NCI-H226 (cell line): ENCODE measurements at regions not wholly inside any gene's neighbourhood (a gene's known extent, or its start where the extent isn't known, plus 50 kb on each side); places are given as distances from the start of the nearest gene placed in this dataset.

Experiments
- DNase-seq: peaks from one replicate; pipeline ENCODE4 v3.0.0-alpha.2; 2015

DNA sequence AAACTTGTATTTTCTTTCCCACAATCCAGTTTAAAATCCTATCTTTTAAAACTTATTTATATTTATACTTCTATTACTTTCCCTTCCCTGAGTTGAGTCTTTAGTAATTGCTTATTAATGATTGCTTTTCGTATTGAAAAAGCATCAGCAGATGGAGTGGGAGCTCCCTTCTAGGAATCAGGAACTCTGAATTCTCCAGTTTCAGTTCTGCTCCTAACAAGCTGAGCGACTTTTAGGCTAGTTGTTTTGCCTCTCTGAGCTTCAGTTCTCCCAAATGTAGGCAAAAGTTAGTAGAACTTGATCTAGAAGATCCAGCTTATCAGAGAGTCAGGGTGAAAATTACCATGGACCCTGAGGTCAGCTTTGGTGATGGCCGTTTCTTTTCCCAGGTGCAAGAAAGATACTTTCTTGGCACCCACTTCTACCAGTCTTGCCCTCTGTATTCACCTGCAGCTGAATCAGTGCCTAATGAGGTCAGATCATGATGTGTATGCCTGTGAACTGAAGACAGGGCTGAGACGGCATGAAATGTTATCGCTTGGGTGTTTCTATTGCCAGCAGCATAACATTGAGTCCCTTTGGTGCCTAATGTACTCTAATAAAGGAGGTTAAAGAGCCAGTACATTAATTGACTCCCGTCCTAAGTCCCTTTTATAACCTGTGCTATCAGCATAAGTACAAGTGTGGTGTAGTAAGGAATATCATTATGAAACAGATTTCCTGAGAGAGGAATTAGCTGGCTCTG is 194.5 kb upstream of the TBC1D5 start:
- no peak for DNase-seq

DNA sequence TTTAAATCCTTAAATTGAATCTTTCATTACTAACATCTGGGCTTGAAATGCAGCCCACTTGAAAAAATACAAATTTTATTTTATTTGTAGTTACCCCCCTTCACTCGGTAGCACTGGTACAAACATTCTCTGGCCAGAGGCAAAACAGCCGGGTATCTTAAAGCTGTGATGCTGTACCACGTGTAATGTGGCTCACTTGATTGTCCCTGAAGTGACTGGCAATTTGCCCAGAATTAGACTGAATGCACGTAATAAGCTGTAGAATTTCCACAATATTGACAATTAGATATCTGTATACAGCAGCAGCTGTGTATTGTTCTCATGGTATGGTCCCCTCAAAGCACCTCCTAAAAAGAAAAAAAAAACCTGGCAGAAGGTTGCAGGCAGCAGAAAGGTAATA is 192.8 kb upstream of the TBC1D5 start:
- no peak for DNase-seq

DNA sequence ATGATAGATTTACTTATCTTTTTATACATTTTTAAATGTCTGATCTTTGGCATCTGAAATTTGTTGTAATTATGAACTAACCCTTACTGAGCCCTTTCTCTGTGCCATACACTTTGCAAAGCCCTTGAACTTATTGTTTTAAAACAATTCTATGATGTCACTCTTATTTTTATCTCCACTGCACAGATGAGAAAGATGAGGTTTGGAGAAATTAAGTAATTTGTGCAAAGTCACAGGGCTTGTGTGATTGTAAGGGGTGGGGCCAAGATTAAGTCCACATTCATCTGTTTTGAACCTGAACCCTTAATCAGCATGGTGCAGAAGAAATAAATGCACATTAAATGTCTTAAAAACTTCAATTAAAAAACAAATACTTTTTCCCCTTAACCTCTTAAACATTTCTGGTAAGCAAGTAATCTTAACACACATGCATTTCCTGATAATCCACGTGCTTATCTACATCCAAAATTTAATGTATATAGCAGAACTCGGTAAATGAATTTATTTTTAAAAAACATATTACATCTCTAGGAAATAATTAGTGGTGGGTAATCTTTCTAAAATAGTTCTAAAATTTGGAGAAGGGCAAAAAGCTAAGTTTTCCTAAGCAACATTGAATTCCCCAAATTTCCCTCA is 189.8 kb upstream of the TBC1D5 start:
- DNase-seq: no peak

- DNase-seq: no peak
Observed at GRCh38 chr3:17931131-17931530, 188.7 kb upstream of the TBC1D5 start.

DNA sequence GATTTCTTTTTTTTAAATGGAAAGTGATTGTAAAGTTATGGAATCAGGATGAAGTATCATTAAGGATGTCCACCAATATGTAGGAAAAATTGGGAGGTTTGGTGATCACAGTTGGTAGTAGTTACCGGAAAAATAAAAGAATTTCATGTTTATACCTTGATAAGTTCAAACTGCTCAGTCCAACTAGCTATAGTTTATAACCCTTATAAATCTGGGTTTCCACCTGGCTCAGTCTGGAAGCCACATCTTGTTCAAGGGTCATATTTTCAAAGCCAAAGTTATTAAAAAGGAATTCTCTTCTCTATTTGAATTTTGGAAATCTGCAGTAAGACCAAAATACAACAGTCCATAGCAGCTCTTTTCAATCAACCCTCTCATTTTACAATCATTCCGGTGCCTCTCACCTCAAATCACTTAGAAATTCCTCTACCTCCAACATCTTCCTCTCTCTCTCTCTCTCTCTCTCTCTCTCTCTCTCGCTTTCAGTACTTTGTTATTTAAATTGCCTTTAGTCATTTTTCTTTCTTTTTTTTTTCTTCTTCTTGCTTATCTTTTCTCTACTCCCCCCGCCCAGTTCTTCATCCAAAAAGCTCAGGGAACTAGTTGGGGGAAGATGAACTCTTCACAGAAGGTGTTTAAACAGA is 186.2 kb upstream of the TBC1D5 start:
- DNase-seq: no peak

DNA sequence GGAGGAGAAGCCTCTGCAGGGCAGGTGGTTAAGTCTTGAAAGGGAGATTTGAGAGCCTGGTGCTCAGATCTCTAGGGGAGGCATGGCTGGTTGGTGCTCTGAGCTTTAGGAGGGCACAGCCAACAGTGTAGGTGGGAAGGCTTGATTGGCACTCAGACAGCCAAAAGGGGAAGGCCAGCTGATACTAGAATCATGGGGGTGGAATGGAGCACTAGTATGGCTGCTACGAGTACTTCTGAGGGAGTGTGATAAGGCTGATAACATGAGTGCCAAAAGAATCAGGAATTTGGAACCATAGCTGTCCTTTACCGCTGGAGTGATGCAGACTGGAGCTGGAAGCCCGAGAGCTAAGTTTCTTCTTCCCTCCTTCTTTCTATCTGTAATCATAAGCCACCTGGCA is 184.6 kb upstream of the TBC1D5 start:
- no peak for DNase-seq

DNA sequence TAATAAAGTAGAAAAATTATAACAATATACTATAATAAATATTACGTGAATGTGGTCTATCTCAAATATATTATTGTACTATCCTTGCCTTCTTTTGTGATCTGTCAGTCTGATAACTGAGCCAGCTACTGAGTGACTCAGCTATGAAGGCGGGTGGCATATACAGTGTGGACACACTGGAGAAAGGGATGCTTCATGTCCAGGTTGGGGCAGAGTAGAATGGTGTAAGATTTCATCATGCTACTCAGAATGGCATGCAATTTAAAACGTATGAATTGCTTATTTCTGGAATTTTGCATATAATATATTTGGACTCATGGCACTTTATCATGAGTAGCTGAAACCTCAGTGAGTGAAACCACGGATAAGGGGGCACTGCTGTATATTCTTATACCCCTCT is 172.9 kb upstream of the TBC1D5 start:
- no peak for DNase-seq

GRCh38 chr3:17913359-17913758 is 170.9 kb upstream of the TBC1D5 start:
- DNase-seq: no peak

DNA sequence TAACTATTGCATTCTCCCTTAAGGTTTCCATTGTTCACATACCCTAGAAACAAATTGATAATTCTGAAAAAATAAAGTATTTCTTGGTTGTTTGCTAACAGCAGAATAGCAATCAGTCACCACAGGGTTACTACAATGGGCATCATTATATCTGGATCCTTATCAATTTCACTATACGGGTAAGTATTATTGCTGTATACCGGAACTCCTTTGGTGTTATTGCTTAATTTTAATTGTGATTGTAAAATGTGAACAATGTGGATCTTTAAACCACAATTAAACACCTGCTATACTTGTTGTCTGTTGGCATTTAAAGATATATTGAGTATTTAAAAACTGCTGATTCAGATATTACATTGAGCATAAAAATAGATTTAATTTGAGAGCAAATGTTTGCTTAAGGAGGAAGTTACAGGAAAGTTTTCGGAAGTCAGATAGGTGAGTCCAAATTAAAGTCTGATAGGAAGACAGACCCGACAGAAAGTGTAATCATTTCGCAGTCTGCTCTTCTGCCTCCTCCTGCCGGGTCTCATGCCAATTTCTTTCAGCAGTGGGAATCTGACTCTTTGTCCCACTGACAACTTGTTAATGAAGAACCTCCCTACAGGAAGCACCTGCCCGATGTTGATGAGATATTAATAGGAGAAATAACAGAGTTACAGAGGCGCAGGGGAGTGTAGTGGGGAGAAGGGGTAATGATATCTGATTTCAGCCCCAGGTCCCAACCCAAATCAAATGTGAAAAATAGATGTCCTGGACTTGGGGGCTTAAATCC is 169.7 kb upstream of the TBC1D5 start:
- DNase-seq: no peak

GRCh38 chr3:17910922-17911321 is 168.5 kb upstream of the TBC1D5 start:
- no peak for DNase-seq

- DNase-seq: no peak
Observed at GRCh38 chr3:17909714-17910113, 167.3 kb upstream of the TBC1D5 start.

DNA sequence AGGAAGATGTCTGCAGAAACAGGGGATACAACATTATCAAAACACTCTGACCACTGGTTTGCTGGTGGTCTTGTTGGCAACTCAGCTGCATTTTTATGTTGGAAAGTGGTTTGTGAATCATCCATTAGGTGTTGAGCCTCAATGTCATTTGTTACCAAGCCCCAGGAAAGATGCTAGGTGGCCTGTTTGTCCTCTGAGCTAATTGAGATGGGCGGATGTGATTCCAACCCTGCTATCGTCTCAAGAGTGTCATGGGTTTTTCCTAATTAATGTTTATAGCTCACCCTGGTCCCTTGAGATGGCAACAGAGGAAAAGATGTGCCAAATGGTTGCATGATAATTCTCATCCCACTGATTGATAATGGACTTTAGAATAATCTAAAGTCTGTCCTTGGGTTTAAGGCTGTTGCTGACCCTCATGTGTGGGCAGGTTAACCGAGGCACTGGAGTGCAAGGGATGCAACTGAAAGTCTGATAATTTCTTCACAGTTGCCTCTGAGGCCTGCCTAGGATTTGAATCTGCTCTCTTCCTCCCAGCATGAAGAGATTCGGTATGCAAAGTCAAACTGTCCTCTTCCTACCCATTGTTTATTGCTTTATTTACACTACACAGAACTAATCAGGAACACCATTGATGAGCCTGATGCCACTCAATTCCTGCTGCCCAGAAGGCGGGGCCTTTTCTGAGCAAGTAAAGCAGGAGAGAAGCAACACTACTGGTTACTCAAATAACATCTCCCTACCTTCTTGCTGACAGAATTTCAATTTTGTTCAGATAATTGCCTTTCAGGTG is 166.2 kb upstream of the TBC1D5 start:
- no peak for DNase-seq

DNA sequence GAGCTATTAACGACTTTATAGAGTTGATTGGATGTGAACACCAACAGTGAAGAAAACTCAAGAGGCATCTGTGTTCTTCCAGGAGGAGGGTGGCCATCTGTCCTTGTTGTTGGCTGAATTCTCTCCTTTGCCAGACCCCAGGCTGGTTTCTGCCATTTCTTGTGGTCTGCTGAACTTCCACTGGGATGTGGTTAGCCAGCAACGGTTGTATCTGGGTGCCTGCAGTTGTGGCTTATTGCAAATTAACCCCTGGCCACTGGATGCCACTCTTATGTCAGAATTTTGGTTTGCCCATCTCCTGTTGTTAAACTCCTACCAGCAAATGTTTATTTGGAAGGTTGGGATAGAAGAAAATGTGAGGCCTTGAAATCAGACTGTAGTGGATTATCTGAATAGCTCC is 163.6 kb upstream of the TBC1D5 start:
- DNase-seq: no peak

- DNase-seq: peak; percentile 28
Observed at GRCh38 chr3:17901893-17902292, 159.5 kb upstream of the TBC1D5 start.

DNA sequence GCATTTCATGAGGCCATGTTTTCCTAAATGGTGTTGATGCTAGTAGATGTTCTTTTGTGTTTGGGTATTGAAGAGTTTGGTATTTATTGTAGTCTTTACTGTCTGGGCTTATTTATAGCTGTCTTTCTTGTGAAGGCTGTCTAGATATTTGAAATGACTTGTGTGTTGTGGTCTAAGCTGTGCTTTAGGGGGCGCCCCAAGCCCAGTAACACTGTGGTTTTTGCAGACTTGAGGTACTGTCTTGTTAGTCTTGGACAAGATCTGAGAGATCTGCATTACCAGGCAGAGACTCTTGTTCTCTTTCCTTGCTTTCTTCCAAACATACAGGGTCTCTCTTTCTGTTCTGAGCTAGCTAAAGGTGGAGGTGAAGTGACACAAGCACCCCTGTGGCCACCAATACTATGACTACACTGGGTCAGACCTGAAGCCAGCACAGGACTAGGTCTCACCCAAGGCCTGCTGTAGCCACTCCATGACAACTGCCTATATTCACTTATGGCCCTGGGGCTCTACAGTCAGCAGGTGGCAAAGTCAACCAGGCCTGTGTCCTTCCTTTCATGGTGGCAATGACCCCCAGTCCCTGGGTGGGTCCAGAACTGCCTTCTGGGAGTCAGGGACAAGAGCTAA is 152.1 kb upstream of the TBC1D5 start:
- peak; percentile 13 for DNase-seq

- DNase-seq: peak; percentile 49
Observed at GRCh38 chr3:17891139-17891856, 148.9 kb upstream of the TBC1D5 start.

DNA sequence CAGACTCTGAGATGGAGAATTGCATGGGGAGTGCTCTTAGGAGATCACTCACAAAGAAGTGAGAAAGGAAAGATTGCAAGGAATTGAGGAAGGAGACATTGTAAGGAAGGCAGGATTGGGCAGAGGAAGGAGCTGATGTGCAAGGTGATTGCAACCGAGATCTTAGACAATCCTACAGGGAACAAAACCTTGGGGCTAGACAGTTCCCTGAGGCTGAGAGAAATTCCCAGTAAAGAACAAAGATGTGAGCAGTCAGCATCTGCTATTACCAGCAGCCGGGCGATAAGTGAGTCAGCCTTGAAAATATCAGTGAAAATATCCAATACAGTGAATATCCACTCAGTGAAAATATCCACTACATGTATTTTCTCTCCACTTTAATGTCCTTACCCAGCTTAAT is 143.6 kb upstream of the TBC1D5 start:
- DNase-seq: no peak

DNA sequence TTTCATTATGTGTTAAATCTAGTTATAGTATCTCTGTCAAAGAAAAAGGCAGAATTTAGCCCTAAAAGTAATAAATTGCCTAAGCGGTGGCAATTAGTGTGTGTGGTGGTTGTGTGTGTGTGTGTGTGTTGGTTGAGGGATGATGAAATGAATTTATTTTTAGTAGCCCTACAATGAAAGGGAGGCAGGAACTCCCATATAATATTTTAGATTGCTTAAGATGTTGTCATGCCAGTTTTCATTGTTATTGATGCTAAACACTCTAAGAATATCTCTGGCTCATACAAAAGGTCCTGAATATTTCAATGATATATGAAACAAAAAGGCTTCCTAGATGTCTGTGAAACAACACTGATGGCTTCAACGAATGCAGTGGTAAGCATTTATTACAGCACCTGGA is 140.6 kb upstream of the TBC1D5 start:
- DNase-seq: no peak

DNA sequence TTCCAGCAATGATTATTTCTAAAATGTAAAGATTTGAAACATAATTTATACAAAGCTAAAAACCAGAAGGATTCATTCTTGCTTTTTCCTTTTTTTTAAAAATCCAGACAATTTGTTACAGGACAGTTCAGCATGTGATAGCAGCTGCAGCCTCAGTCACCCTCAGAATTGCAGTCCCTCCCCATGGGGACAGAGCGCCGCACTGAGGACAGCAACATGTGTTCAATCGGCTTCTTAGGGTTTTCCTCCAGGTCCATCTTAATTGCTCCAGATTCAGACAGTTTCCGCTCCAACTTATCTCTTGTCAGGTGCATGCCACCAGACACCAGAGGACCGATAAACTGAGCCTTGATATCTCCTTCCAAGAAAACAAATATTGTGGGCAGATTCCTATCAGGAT is 134.9 kb upstream of the TBC1D5 start:
- no peak for DNase-seq

- no peak for DNase-seq
Observed at GRCh38 chr3:17874636-17875035, 132.2 kb upstream of the TBC1D5 start.

DNA sequence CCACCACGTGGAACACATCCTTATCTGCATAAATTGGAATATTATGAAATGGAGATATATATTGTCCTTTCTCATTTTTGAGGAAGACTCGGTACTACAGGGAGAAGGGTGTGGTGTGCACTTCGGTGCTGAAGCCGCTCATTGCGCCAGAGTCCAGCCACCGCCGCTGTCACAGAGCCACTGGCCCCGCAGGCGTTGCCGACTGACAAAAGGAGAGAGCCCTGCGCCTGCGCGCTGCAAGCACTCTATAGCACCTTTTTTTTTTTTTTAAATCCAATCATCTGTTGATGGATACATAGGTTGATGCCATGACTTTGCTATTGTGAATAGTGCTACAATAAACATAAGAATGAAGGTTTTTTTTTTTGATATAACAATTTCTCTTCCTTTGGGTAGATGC is 130.0 kb upstream of the TBC1D5 start:
- DNase-seq: no peak

DNA sequence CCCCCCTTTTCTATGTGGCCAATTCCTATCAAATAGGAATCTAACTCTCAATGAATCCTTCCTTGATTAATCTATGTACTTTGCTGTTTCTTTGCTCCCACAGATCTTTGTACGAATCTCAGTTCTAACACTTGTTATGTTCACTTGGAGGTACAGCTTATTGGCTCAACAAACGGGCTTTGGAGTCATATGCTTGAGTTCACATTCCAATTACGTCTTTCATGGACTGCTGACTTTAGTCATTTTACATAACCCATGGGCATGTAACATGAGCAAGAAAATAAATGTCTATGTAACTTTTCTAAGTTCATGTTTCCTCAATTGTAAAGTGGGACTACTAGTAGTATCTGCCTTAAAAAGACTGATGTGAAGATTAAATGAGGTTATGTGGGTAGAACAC is 123.2 kb upstream of the TBC1D5 start:
- no peak for DNase-seq
